Erythroblast (primary cell): ENCODE measurements at regions not wholly inside any gene's neighbourhood (a gene's known extent, or its start where the extent isn't known, plus 50 kb on each side); places are given as distances from the start of the nearest gene placed in this dataset.

Experiments
- DNase-seq, 2 experiments: peaks; one replicate each; lab custom pipeline; 2025; lab: John Stamatoyannopoulos, UW
- GATA1 ChIP-seq: IDR thresholded peaks from 2 replicates; pipeline ENCODE4 v1.6.1; 2011; ENCODE audit warnings: low read depth, mild to moderate bottlenecking, control low read depth, low read length, moderate library complexity
- POLR2A ChIP-seq: IDR thresholded peaks from 2 replicates; pipeline ENCODE4 v1.6.1; 2011; ENCODE audit warnings: mild to moderate bottlenecking, low read length

DNA sequence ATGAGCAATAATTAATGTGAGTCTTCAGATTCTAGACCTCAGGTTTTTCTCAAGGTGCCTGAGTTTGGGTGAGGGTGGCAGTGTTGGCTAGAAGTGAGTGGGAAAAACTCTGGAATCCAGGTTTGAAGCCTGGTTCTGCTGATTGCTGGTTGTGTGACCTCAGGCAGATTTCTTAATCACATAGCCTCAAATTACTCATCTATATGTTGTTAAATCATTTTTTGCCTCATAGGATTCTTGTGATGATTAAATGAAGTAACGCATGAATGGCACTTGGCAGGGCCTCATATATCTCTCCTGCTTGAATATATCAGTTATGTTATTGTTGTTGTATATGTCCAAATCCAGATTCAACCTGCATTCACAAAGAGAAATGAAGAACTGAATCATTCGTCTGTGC is 60.5 kb downstream of the NR2F2 start:
- TF ChIP-seq POLR2A (no peak), GATA1 (no peak)
- DNase-seq = no peak

DNA sequence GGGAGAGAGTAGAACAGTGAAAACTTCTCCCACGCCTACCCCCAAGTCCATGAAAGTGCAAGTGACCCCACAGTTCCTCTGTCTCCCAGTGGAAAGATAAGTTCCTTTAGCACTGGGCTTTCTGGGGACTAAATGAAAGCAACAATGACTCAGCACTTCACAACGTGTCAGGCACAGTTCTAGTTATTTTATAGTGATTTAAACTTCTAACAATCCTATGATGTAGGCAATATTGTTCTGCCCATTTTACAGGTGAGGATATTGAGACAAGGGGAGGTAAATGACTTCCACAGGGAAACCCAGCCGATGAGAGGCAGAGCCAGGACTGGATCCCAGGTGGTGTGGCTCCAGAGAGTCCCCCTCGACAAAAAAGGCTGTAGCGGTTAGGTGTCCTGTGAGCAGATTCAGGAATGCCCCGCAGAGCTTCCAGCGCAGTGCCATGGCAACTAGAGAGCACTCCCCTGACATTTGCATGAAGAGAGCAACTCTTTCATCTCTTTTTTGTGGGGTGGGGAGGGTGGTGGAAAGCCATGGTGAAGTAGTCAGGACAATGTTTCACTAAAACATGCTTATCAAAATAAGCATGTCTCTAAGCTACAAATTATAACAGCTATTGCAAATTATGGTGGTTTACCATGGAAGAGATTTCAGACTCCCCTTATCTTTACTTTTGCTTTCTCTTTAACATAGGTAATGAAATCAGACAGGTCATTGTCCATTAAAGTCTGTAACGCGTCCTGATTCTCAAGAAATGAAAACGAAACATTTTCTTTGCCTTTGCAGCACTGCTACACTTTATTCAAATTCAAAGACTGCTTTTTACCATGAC is 62.1 kb downstream of the NR2F2 start:
- DNase-seq = no peak

DNA sequence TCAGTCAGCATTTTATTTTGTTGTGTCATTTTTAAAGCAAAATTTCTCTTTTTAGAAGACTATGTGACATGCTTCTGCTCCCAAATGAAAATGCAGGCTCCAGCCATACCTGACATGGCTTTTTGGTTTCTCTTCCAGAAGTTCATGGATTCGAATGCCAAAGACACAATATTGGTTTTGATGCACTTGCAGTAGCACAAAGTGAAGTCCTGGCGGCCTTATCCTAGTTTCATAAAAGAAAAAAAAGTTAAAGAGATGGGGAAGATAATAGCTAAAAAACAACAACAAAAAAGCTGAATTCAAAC is 62.7 kb downstream of the NR2F2 start:
- TF ChIP-seq POLR2A = no peak
- no peak for DNase-seq

More for the DNA sequence above, 62.1 kb downstream of the NR2F2 start:
- no peak for TF ChIP-seq POLR2A

DNA sequence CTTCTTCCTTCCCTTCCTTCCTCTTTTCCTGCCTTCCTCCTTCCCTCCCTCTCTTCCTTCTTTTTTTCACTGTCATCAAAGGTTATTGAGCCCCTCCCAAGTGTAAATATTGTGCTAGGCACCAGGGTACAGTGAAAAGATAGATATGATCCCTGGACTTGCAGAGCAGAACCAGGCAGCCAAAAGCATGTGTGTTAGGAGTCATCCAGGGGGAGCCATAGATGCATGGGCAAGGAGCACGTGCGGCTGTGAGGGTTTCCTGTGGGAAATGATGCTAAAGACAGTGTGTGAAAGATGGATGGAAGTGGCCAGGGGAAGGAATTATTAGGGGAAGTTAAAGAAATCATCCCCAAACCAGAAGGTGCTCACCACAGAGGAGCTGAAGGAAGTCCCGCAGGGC is 65.2 kb downstream of the NR2F2 start:
- no peak for DNase-seq
- TF ChIP-seq GATA1 = no peak
- no peak for TF ChIP-seq POLR2A

DNA sequence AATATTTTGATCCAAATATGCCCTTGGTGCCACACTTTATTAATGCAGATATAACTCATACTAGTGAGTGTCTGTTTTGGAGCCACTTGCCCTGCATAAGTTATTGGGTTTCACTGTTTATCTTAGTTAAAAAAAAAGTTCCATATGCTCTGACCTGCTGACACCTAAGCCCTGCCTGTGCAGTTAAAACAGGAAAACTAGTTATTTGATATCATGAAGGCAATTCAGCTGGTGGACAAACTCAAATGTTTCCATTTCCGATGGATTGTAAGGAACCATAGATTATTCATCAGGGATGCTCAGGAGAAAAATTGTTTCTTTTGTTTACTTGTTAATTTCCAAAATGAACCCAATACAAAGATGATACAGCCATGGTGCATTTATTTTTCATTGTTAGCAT is 68.3 kb downstream of the NR2F2 start:
- TF ChIP-seq POLR2A (no peak), GATA1 (no peak)
- DNase-seq = no peak

DNA sequence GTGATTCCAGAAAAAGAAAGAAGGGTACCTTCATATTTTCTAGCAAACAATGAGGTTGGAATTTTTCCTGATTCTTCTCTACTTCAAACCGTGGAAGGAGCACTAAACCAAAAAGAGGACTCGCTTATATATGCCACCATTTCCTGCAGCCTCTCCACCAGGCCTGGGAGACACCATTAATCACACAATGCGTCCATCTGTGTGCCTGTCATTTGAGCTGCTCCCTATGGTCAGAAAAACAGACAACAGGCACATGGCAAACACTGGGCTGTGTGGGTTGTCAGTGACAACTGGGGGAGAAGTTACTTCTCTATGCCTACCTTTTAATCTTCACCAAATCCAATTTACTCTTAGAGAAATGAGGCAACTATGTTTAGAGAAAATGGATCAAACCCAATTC is 71.9 kb downstream of the NR2F2 start:
- no peak for TF ChIP-seq GATA1
- no peak for TF ChIP-seq POLR2A
- DNase-seq = no peak

DNA sequence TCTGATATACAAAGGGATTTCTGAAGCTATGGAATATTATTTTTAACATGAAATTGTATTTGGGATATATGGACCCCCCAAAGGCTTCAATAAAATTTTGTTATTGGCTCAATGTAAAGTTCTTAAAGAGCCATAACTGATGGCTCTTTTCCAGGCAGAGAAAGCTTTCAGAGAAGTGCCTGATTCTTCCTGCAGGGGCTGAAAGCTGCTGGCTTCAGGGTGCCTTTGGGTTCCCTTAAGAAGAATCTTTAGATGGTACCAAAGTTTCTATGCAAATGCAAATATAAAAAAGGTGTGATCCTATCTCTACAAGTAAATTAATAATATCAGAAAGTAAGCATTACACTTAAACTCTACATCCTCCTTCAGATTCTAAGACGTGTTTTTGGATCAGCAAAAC is 72.6 kb downstream of the NR2F2 start:
- no peak for DNase-seq
- TF ChIP-seq POLR2A (no peak), GATA1 (no peak)

DNA sequence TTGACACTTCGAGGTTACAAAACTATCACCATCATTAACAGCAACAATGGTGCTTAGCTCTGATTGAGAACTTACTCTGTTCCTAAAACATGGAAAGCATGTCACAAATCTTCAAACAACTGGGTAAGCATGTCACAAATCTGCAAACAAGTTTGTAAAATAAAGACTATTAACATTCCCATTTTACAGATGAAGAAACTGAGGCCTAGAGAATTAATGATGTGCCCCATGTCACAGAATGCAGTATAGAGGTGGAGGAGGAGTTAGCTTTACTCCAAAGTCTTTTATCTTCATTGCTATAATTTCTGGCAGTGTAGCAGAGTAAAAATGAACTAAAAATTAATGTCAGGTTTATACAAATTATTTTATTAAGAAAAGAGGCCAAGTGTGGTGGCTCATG is 73.4 kb downstream of the NR2F2 start:
- TF ChIP-seq GATA1 (no peak), POLR2A (no peak)
- no peak for DNase-seq

DNA sequence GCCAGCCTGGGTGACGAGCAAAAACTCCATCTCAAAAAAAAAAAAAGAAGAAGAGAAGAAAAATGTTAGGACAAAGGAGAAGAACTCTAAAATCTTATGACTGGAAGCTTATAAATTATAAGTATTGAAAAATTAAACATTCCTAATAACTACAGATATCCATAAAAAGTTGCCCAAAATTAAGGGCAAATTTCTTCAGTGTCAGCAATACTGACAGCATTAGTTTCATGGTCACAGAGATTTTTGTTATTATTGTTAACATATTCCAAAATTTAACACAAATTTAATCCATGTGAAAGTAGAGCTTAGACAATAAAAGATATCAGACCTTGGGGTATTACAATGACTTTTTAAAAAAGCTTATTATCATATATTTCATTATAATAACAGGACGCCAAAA is 74.1 kb downstream of the NR2F2 start:
- no peak for TF ChIP-seq GATA1
- no peak for TF ChIP-seq POLR2A

DNA sequence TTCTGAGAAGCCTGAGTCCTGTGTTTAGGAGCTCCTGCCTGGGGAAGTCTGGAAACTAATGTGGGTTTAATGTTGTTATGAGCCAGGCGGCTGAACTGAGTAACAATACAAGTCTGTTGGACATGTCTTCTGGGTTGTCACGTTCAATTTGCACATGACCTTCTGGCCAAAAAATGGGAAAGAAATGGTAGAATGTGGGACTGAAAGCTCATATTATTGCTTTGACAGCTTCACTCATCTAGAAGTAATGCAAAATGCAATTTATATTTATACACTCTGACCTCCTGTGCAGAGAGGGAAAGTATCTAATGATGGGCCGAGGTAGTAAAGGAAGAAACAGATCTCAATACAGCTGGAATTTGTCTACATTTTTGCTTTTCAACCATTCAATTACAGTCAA is 75.8 kb downstream of the NR2F2 start:
- no peak for DNase-seq
- no peak for TF ChIP-seq POLR2A
- TF ChIP-seq GATA1 = no peak

More for the DNA sequence above, 74.1 kb downstream of the NR2F2 start:
- no peak for DNase-seq

DNA sequence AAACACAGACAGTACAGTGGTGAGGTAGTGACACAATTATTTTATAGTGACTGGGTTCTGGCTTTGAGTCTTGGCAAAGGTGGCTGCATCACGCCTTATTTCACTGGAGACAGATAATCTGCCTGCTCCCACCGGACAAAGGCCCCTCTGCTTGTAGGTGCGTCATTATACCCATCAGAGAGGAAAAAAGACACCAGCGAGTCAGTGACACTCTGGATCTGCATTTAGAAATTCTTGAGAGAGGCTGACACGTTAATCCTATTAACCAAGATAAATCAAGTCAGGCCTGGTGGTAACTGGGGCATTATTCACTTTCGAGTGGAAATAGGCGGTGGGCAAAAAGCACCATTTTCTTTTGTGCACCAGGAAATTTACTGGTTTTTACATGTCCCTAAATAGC is 76.2 kb downstream of the NR2F2 start:
- no peak for DNase-seq
- TF ChIP-seq GATA1 (no peak), POLR2A (no peak)

DNA sequence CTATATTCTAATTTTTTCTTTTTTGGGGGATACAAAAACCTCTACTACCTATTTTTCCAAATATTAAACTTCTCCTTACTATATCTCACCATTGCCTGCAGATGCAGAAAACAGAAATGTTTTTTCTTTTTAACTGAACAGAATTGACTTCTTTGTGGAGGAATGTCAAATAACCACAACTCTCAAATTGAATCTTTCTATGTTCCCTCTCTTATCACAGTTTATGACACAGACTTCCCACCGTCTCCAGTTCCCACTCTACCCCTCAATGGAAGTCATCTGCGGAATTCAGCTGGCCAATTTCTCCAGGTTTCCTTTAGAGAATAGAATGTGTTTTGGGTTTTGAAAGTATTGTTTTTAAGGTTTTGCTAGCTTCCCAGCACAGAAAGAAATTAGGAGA is 77.0 kb downstream of the NR2F2 start:
- DNase-seq = no peak
- TF ChIP-seq POLR2A (no peak), GATA1 (no peak)

DNA sequence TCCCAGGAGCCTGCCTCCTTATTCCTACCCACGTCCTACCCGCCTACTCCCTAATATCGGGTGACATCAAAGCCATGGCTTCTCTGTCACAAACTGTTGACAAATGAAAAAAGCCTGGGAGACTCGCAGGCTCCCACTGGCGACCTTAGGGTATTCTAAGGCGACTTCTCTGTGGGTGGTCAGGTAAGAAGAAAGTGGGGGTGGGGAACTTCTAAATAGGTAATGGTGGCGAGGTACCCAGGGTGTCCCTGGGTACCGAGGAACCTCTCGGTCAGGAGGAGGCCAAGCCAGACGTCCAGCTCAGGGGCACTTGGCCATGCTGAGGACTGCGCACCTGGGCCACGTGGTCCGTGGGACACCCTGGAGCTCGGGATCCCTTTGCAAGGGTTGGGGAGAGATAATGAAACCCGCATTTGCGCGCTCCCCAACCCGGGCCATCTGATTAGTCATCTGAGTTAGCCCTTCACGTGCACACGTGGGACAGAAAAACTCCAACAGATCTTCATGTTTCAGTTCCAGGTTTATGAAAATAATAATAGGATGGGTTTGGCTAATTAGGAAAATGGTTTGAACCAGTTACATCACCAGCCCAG is 78.2 kb downstream of the NR2F2 start:
- DNase-seq = no peak
- TF ChIP-seq POLR2A (no peak), GATA1 (no peak)

DNA sequence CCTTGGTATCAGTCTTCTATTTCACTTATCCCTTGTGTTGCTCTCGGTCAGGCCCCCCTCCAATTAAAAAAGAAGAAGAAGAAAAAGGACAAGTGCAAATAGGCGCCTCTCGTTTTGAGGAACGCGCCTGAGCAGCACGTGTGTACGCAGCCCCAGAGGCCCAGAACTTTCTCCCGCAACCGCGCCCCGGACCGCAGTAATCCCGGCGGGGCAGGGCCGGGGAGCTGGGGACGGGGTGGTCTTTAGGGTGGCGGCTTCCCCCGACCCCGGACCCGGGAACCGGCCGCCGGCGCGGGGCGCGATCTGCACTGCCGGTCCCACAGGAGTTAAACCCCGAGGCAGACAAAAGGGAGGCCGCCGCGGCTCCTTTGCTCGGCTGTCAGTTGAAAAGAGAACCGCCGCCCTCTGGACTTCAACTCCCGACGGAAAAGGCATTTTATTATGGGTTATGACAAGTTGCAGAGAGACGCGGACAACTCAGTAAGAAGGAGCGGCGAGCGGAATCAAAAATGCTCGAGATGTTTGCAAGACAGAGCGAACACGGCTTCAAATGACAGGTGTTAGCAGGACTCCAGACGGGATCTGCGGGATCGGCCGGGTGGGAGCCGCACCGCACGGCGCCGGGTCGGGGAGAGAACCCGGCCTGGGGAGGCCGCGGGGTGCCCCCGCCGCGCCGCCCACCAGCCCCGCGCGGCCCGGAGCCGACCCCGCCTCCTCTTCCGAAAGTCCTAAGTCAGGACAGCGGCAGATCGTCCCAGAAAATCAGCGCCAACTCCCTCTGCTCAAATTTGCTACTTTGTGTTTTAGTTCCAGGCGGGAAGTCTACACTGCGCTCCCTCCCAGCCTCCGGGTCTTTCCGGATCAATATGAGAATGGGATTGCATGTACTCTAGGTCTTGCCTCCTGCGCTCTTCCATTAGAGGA is 79.0 kb downstream of the NR2F2 start:
- DNase-seq = no peak
- TF ChIP-seq POLR2A (no peak), GATA1 (no peak)
